ENCODE measurements at regions not wholly inside any gene's neighbourhood (a gene's known extent, or its start where the extent isn't known, plus 50 kb on each side); places are given as distances from the start of the nearest gene placed in this dataset.

- TF ChIP-seq, protein P1, sequence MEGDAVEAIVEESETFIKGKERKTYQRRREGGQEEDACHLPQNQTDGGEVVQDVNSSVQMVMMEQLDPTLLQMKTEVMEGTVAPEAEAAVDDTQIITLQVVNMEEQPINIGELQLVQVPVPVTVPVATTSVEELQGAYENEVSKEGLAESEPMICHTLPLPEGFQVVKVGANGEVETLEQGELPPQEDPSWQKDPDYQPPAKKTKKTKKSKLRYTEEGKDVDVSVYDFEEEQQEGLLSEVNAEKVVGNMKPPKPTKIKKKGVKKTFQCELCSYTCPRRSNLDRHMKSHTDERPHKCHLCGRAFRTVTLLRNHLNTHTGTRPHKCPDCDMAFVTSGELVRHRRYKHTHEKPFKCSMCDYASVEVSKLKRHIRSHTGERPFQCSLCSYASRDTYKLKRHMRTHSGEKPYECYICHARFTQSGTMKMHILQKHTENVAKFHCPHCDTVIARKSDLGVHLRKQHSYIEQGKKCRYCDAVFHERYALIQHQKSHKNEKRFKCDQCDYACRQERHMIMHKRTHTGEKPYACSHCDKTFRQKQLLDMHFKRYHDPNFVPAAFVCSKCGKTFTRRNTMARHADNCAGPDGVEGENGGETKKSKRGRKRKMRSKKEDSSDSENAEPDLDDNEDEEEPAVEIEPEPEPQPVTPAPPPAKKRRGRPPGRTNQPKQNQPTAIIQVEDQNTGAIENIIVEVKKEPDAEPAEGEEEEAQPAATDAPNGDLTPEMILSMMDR (IDR thresholded peaks at IDR 0.05; ENCODE audit: low read depth, low read length), result no peak
- H3K4me3 ChIP-seq (ENCODE audit: low read depth, low read length), result no peak overlapping the region
- H3K9me3 ChIP-seq (ENCODE audit: control insufficient read depth, insufficient read depth, low read length), result no peaks in the 10 kb centered on the region
- no peak overlapping the region for H3K27ac ChIP-seq (ENCODE audit: low read depth, low read length)
- H3K27me3 ChIP-seq (ENCODE audit: control insufficient read depth, insufficient read depth, low read length), result no peaks in the 10 kb centered on the region
- CTCF ChIA-PET, result no interaction called here
- POLR2A ChIA-PET, result no interaction called here
- no peak for DNase-seq (ENCODE audit: low read depth, low spot score)
These were observed 435.2 kb downstream of the IDS start for GRCh38 chrX:149069899-149070298.

GRCh38 chrX:149060921-149061320 lies 444.2 kb downstream of the IDS start:
- no peaks in the 10 kb centered on the region for H3K27me3 ChIP-seq (ENCODE audit: control insufficient read depth, insufficient read depth, low read length)
- H3K9me3 ChIP-seq (ENCODE audit: control insufficient read depth, insufficient read depth, low read length), result no peaks in the 10 kb centered on the region
- H3K4me3 ChIP-seq (ENCODE audit: low read depth, low read length), result no peak overlapping the region
- DNase-seq (ENCODE audit: low read depth, low spot score), result no peak
- ChIA-PET POLR2A (no interaction called here), CTCF (no interaction called here)
- no peak overlapping the region for H3K27ac ChIP-seq (ENCODE audit: low read depth, low read length)
- TF ChIP-seq, protein P1 (IDR thresholded peaks at IDR 0.05; ENCODE audit: low read depth, low read length), result no peak

Data from AG04450 (cell line).